ENCODE measurements at regions not wholly inside any gene's neighbourhood (a gene's known extent, or its start where the extent isn't known, plus 50 kb on each side); places are given as distances from the start of the nearest gene placed in this dataset.

- TF ChIP-seq CTCF (conservative IDR thresholded peaks at IDR 0.05; ENCODE audit: low read depth), result no peak
- POLR2A ChIA-PET (ENCODE audit: low non-redundant PET), result interaction anchor here (0.6 to 0.9 kb wide), 2 partner anchors 8 to 218 kb away, joined by 4 to 5 read pairs; no protein-coding TSS in a partner anchor
- CTCF ChIA-PET, result no interaction called here
- DNase-seq (ENCODE audit: low spot score), result peak; percentile 42
- peak overlapping the region; percentile 99 for H3K27ac ChIP-seq
Measured at GRCh38 chr2:43049836-43050801, 176.3 kb downstream of the ZFP36L2 start.

GRCh38 chr2:43047187-43047780 is 179.1 kb downstream of the ZFP36L2 start:
- POLR2A ChIA-PET (ENCODE audit: low non-redundant PET), result no interaction called here
- H3K27ac ChIP-seq, result peak overlapping the region; percentile 72
- CTCF ChIA-PET, result interaction anchor here (0.6 to 1.0 kb wide), 3 partner anchors 74 to 340 kb away, joined by 3 to 4 read pairs (median 3); no protein-coding TSS in a partner anchor
- DNase-seq (ENCODE audit: low spot score), result no peak
- TF ChIP-seq CTCF (conservative IDR thresholded peaks at IDR 0.05; ENCODE audit: low read depth), result no peak

GRCh38 chr2:43045866-43046265 is 180.5 kb downstream of the ZFP36L2 start:
- DNase-seq (ENCODE audit: low spot score), result no peak
- no peak for TF ChIP-seq CTCF (conservative IDR thresholded peaks at IDR 0.05; ENCODE audit: low read depth)
- ChIA-PET CTCF (interaction anchor here (0.7 kb wide), 1 partner anchor 145 kb away, joined by 3 read pairs; no protein-coding TSS in a partner anchor), POLR2A (ENCODE audit: low non-redundant PET) (no interaction called here)
- H3K27ac ChIP-seq, result peak overlapping the region; percentile 72

- peak overlapping the region; percentile 97 for H3K27ac ChIP-seq
- CTCF ChIA-PET, result no interaction called here
- no peak for TF ChIP-seq CTCF (conservative IDR thresholded peaks at IDR 0.05; ENCODE audit: low read depth)
- POLR2A ChIA-PET (ENCODE audit: low non-redundant PET), result no interaction called here
- DNase-seq (ENCODE audit: low spot score), result no peak
Measured at GRCh38 chr2:43044093-43044681, 182.2 kb downstream of the ZFP36L2 start.

- TF ChIP-seq CTCF (conservative IDR thresholded peaks at IDR 0.05; ENCODE audit: low read depth), result no peak
- peak overlapping the region; percentile 97 for H3K27ac ChIP-seq
- CTCF ChIA-PET, result interaction anchor here (0.9 kb wide), 1 partner anchor 157 kb away, joined by 3 read pairs; no protein-coding TSS in a partner anchor
- DNase-seq (ENCODE audit: low spot score), result no peak
- POLR2A ChIA-PET (ENCODE audit: low non-redundant PET), result no interaction called here
Measured at GRCh38 chr2:43043553-43043870, 182.9 kb downstream of the ZFP36L2 start.

- ChIA-PET POLR2A (ENCODE audit: low non-redundant PET) (interaction anchor here (0.7 to 1.1 kb wide), 3 partner anchors 9 to 185 kb away, joined by 3 to 5 read pairs (median 3); partner anchors contain the start of gene ZFP36L2), CTCF (interaction anchor here (0.5 to 1.1 kb wide), 2 partner anchors 10 to 96 kb away, joined by 3 read pairs; no protein-coding TSS in a partner anchor)
- no peak for TF ChIP-seq CTCF (conservative IDR thresholded peaks at IDR 0.05; ENCODE audit: low read depth)
- DNase-seq (ENCODE audit: low spot score), result peak; percentile 98
- peak overlapping the region; percentile 97 for H3K27ac ChIP-seq
Measured at GRCh38 chr2:43041661-43042360, 184.6 kb downstream of the ZFP36L2 start.

All from RWPE1 (cell line).